ENCODE measurements at regions not wholly inside any gene's neighbourhood (a gene's known extent, or its start where the extent isn't known, plus 50 kb on each side); places are given as distances from the start of the nearest gene placed in this dataset.

DNA sequence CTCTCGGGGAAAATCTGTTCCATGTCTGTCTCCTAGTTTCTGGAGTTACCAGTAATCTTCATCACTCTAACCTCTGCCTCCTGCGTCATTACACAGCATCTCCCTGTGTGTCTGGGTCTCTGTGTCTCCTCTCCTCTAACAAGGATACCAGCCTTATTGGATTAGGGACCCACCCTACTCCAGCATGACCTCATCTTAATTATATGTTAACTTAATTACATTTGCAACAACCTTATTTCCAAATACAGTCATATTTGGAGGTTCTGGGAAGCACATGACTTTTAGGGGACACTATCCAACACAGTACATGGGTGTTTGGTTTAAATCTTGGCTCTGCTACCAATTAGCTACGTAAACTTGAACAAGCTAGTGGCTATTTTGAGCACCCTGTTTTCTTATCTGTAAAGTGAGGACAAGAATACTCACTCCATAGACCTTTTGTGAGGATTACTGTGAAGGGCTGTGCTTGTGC is 83.9 kb upstream of the SGIP1 start:
- Histone ChIP-seq H3K4me1 (ENCODE audit: control insufficient read depth in 1 of 2, insufficient read depth in 2 of 2, low read length in 2 of 2) (no peaks in the 10 kb centered on the region), H2AFZ (ENCODE audit: insufficient read depth, low read length, poor library complexity) (no peak overlapping the region), H3K4me2 (ENCODE audit: low read length) (no peak overlapping the region), H2BK5ac (ENCODE audit: low read depth, low read length, poor library complexity) (no peak overlapping the region), H3K36me3 (ENCODE audit: control insufficient read depth in 1 of 2, insufficient read depth in 2 of 2, low read length in 2 of 2) (no peaks in the 10 kb centered on the region), H3K27me3 (ENCODE audit: insufficient read depth, low read length) (no peaks in the 10 kb centered on the region), H3K4ac (ENCODE audit: low read depth, low read length) (no peak overlapping the region), H3K14ac (ENCODE audit: low read length) (no peak overlapping the region), H4K12ac (ENCODE audit: low read depth, low read length) (no peak overlapping the region), H2BK120ac (ENCODE audit: insufficient read depth, low read length, poor library complexity) (no peak overlapping the region), H2AK5ac (ENCODE audit: low read length) (no peak overlapping the region), H4K91ac (ENCODE audit: low read depth, low read length) (no peak overlapping the region), H3K27ac (ENCODE audit: low read depth, low read length) (no peak overlapping the region), H3K9me3 (ENCODE audit: insufficient read depth, low read depth, low read length) (no peaks in the 10 kb centered on the region), H3K23ac (ENCODE audit: low read length) (no peak overlapping the region), H3K9ac (ENCODE audit: low read length) (no peak overlapping the region), H3K79me2 (ENCODE audit: control insufficient read depth, insufficient read depth, low read length, poor library complexity) (no peaks in the 10 kb centered on the region), H3K18ac (ENCODE audit: low read length) (no peak overlapping the region), H3K79me1 (ENCODE audit: low read length) (no peaks in the 10 kb centered on the region), H4K8ac (ENCODE audit: low read depth, low read length) (no peak overlapping the region), H3K4me3 (ENCODE audit: low read depth, low read length) (no peak overlapping the region), H2BK12ac (ENCODE audit: low read length) (no peak overlapping the region)
- no peak for DNase-seq
- no CpG with 5 or more reads among the region's 3 CpGs for WGBS (ENCODE audit: extremely low coverage, insufficient coverage, insufficient read length)

DNA sequence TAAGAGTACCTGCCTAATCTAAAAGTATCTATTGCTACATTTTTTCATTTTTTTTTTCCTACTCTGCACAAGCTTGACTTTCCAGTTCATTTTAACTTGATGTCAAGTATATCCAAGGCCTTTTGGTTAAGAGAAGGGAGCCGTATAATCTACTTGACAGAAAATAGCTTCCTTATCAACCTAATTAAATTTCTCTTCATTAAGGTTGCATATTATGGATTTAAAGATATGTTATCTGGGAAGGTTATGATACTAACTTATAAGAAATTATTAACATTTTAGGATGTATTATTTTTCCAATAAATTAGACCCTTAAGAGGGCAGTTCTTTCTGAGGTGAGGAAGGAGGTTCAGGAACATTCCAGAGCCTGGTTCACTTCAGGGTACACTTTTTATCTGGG is 83.1 kb upstream of the SGIP1 start:
- Histone ChIP-seq H3K79me1 (ENCODE audit: low read length) (no peaks in the 10 kb centered on the region), H3K4ac (ENCODE audit: low read depth, low read length) (no peak overlapping the region), H3K9me3 (ENCODE audit: insufficient read depth, low read depth, low read length) (no peaks in the 10 kb centered on the region), H3K14ac (ENCODE audit: low read length) (no peak overlapping the region), H3K4me1 (ENCODE audit: control insufficient read depth in 1 of 2, insufficient read depth in 2 of 2, low read length in 2 of 2) (no peaks in the 10 kb centered on the region), H4K91ac (ENCODE audit: low read depth, low read length) (no peak overlapping the region), H3K9ac (ENCODE audit: low read length) (no peak overlapping the region), H2AFZ (ENCODE audit: insufficient read depth, low read length, poor library complexity) (no peak overlapping the region), H3K4me3 (ENCODE audit: low read depth, low read length) (no peak overlapping the region), H2BK120ac (ENCODE audit: insufficient read depth, low read length, poor library complexity) (no peak overlapping the region), H2BK12ac (ENCODE audit: low read length) (no peak overlapping the region), H2BK5ac (ENCODE audit: low read depth, low read length, poor library complexity) (no peak overlapping the region), H2AK5ac (ENCODE audit: low read length) (no peak overlapping the region), H4K8ac (ENCODE audit: low read depth, low read length) (no peak overlapping the region), H3K36me3 (ENCODE audit: control insufficient read depth in 1 of 2, insufficient read depth in 2 of 2, low read length in 2 of 2) (no peaks in the 10 kb centered on the region), H3K23ac (ENCODE audit: low read length) (no peak overlapping the region), H3K4me2 (ENCODE audit: low read length) (no peak overlapping the region), H3K27me3 (ENCODE audit: insufficient read depth, low read length) (no peaks in the 10 kb centered on the region), H4K12ac (ENCODE audit: low read depth, low read length) (no peak overlapping the region), H3K18ac (ENCODE audit: low read length) (no peak overlapping the region), H3K79me2 (ENCODE audit: control insufficient read depth, insufficient read depth, low read length, poor library complexity) (no peaks in the 10 kb centered on the region), H3K27ac (ENCODE audit: low read depth, low read length) (no peak overlapping the region)
- no CpG with 5 or more reads among the region's 1 CpG for WGBS (ENCODE audit: extremely low coverage, insufficient coverage, insufficient read length)
- no peak for DNase-seq

DNA sequence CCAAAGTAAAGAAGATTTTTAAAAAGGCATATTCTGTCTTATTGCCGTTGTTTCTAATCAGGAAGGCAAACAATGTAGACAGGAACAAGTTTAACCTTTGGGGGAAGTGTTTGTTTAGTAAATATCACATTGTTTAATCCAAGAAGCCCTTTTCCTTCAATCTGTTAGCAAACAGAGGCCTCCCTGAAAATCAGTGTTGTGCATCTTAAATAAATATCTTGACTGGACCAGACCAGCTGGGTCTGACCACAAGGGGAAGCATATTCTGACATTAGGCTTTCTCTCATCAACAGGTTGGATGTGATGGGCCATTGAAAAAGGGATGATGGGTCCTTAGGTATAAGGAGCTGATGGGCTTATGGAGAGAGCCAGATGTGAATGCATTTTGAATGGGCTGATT is 81.8 kb upstream of the SGIP1 start:
- Histone ChIP-seq H2BK12ac (ENCODE audit: low read length) (no peak overlapping the region), H3K18ac (ENCODE audit: low read length) (no peak overlapping the region), H4K91ac (ENCODE audit: low read depth, low read length) (no peak overlapping the region), H2AFZ (ENCODE audit: insufficient read depth, low read length, poor library complexity) (no peak overlapping the region), H3K27me3 (ENCODE audit: insufficient read depth, low read length) (no peaks in the 10 kb centered on the region), H2BK120ac (ENCODE audit: insufficient read depth, low read length, poor library complexity) (no peak overlapping the region), H3K4ac (ENCODE audit: low read depth, low read length) (no peak overlapping the region), H4K12ac (ENCODE audit: low read depth, low read length) (no peak overlapping the region), H3K9ac (ENCODE audit: low read length) (no peak overlapping the region), H4K8ac (ENCODE audit: low read depth, low read length) (no peak overlapping the region), H2BK5ac (ENCODE audit: low read depth, low read length, poor library complexity) (no peak overlapping the region), H3K14ac (ENCODE audit: low read length) (no peak overlapping the region), H3K36me3 (ENCODE audit: control insufficient read depth in 1 of 2, insufficient read depth in 2 of 2, low read length in 2 of 2) (no peaks in the 10 kb centered on the region), H3K9me3 (ENCODE audit: insufficient read depth, low read depth, low read length) (no peaks in the 10 kb centered on the region), H3K23ac (ENCODE audit: low read length) (no peak overlapping the region), H3K4me2 (ENCODE audit: low read length) (no peak overlapping the region), H2AK5ac (ENCODE audit: low read length) (no peak overlapping the region), H3K4me3 (ENCODE audit: low read depth, low read length) (no peak overlapping the region), H3K79me2 (ENCODE audit: control insufficient read depth, insufficient read depth, low read length, poor library complexity) (no peaks in the 10 kb centered on the region), H3K4me1 (ENCODE audit: control insufficient read depth in 1 of 2, insufficient read depth in 2 of 2, low read length in 2 of 2) (no peaks in the 10 kb centered on the region), H3K27ac (ENCODE audit: low read depth, low read length) (no peak overlapping the region), H3K79me1 (ENCODE audit: low read length) (no peaks in the 10 kb centered on the region)
- no peak for DNase-seq
- no CpG with 5 or more reads among the region's 1 CpG for WGBS (ENCODE audit: extremely low coverage, insufficient coverage, insufficient read length)

DNA sequence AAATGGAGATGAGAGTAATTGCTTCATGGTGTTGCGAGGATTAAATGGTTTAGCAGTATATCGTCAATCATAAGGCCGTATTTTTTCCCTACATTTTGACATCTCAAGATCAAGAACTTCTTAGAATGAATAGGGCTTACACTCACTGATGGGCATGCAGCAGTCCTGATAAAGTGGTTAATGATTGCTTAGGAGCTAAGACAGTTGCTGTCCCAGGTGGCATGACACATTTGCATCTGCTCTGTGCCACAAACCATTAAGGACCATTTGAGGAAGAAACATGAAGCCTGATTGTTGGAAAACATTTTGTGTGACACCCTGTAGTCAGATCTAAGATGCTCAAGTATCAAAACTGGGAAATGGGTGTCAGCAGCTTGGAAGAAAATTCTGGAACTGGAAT is 81.0 kb upstream of the SGIP1 start:
- Histone ChIP-seq H4K91ac (ENCODE audit: low read depth, low read length) (no peak overlapping the region), H2AFZ (ENCODE audit: insufficient read depth, low read length, poor library complexity) (no peak overlapping the region), H3K23ac (ENCODE audit: low read length) (no peak overlapping the region), H2BK5ac (ENCODE audit: low read depth, low read length, poor library complexity) (no peak overlapping the region), H3K4ac (ENCODE audit: low read depth, low read length) (no peak overlapping the region), H2BK12ac (ENCODE audit: low read length) (no peak overlapping the region), H2AK5ac (ENCODE audit: low read length) (no peak overlapping the region), H3K14ac (ENCODE audit: low read length) (no peak overlapping the region), H3K36me3 (ENCODE audit: control insufficient read depth in 1 of 2, insufficient read depth in 2 of 2, low read length in 2 of 2) (no peaks in the 10 kb centered on the region), H3K79me2 (ENCODE audit: control insufficient read depth, insufficient read depth, low read length, poor library complexity) (no peaks in the 10 kb centered on the region), H3K9me3 (ENCODE audit: insufficient read depth, low read depth, low read length) (no peaks in the 10 kb centered on the region), H3K18ac (ENCODE audit: low read length) (no peak overlapping the region), H3K27me3 (ENCODE audit: insufficient read depth, low read length) (no peaks in the 10 kb centered on the region), H4K8ac (ENCODE audit: low read depth, low read length) (no peak overlapping the region), H4K12ac (ENCODE audit: low read depth, low read length) (no peak overlapping the region), H3K4me3 (ENCODE audit: low read depth, low read length) (no peak overlapping the region), H3K9ac (ENCODE audit: low read length) (no peak overlapping the region), H3K4me1 (ENCODE audit: control insufficient read depth in 1 of 2, insufficient read depth in 2 of 2, low read length in 2 of 2) (no peaks in the 10 kb centered on the region), H3K27ac (ENCODE audit: low read depth, low read length) (no peak overlapping the region), H3K79me1 (ENCODE audit: low read length) (no peaks in the 10 kb centered on the region), H3K4me2 (ENCODE audit: low read length) (no peak overlapping the region), H2BK120ac (ENCODE audit: insufficient read depth, low read length, poor library complexity) (no peak overlapping the region)
- no CpG with 5 or more reads among the region's 3 CpGs for WGBS (ENCODE audit: extremely low coverage, insufficient coverage, insufficient read length)
- DNase-seq: no peak

Measured in trophoblast cell (in vitro differentiated cells and primary cell).